Prostate gland (tissue), 2 donors: ENCODE measurements at regions not wholly inside any gene's neighbourhood (a gene's known extent, or its start where the extent isn't known, plus 50 kb on each side); places are given as distances from the start of the nearest gene placed in this dataset.
A peak's percentile ranks its signal among the peaks of the same experiment; 100 is the strongest.

ENCODE experiments used
- POLR2A ChIP-seq: fragments of 450-650 bp; IDR thresholded peaks from one replicate; pipeline ENCODE4 v1.6.1; 2016; ENCODE audit warnings: antibody characterized with exemption, mild to moderate bottlenecking
- POLR2AphosphoS5 ChIP-seq: sonication (generic); formaldehyde crosslinking; IDR thresholded peaks from one replicate; pipeline ENCODE4 v1.6.1; 2017; ENCODE audit warnings: antibody characterized with exemption
- TF ChIP-seq, protein P1 (sequence below), 4 experiments: fragments of 200-600 bp in 2 of 4; fragments of 450-650 bp in 2 of 4; sonication (generic) in 2 of 4; IDR thresholded peaks; 1 replicate in 3 of 4; 2 replicates in 1 of 4; pipeline ENCODE4 v1.5.1; 2016 to 2019; ENCODE audit warnings: antibody characterized with exemption in 4 of 4, mild to moderate bottlenecking in 2 of 4, moderate library complexity in 2 of 4

DNA sequence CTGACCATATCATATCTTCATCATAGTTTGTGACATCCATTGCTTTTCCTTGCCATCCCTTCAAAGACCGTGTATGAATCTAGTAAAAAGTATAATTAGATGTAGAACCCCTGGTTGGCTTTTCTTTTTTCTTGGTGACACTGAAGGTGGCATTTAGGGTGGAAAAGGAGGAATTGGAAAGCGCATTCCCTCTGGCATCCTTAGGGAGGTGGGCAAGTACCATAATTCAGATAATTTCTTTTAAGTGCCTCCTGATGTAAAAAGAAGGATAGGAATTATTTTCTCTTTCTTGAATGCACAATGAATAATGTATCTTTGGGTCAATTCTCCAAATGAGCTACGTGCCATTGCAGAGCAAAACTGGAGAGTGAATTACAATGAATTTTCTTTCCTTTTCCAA, 73.2 kb upstream of the SMARCA2 start:
- TF ChIP-seq, protein P1, sequence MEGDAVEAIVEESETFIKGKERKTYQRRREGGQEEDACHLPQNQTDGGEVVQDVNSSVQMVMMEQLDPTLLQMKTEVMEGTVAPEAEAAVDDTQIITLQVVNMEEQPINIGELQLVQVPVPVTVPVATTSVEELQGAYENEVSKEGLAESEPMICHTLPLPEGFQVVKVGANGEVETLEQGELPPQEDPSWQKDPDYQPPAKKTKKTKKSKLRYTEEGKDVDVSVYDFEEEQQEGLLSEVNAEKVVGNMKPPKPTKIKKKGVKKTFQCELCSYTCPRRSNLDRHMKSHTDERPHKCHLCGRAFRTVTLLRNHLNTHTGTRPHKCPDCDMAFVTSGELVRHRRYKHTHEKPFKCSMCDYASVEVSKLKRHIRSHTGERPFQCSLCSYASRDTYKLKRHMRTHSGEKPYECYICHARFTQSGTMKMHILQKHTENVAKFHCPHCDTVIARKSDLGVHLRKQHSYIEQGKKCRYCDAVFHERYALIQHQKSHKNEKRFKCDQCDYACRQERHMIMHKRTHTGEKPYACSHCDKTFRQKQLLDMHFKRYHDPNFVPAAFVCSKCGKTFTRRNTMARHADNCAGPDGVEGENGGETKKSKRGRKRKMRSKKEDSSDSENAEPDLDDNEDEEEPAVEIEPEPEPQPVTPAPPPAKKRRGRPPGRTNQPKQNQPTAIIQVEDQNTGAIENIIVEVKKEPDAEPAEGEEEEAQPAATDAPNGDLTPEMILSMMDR (IDR thresholded peaks at IDR 0.05) = peak in 1 of 4 experiments; percentile 7
- TF ChIP-seq POLR2A (no peak), POLR2AphosphoS5 (no peak)
